ENCODE measurements at regions not wholly inside any gene's neighbourhood (a gene's known extent, or its start where the extent isn't known, plus 50 kb on each side); places are given as distances from the start of the nearest gene placed in this dataset.

DNA sequence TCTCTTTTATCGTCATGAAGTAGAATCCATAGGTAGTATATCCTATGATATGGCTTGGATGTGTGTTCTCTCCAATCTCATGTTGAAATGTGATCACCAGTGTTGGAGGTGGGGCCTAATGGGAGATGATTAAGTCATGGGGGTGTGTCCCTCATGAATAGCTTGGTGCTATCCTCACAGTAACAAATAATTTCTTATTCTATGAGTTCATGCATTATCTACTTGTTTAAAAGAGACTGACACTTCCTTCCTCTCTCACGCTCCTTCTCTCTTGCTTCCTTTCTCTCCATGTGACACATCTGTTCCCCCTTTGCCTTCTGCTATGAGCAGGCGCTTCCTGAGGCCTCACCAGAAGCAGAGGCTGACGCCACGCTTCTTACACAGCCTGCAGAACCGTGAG lies 165.6 kb downstream of the MREG start (continued):
- TF ChIP-seq, protein P1, sequence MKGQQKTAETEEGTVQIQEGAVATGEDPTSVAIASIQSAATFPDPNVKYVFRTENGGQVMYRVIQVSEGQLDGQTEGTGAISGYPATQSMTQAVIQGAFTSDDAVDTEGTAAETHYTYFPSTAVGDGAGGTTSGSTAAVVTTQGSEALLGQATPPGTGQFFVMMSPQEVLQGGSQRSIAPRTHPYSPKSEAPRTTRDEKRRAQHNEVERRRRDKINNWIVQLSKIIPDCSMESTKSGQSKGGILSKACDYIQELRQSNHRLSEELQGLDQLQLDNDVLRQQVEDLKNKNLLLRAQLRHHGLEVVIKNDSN (IDR thresholded peaks at IDR 0.05; ENCODE audit: borderline replicate concordance, extremely low read length, insufficient read depth, low read depth, low read length), result no peak
- TF ChIP-seq, protein P2, sequence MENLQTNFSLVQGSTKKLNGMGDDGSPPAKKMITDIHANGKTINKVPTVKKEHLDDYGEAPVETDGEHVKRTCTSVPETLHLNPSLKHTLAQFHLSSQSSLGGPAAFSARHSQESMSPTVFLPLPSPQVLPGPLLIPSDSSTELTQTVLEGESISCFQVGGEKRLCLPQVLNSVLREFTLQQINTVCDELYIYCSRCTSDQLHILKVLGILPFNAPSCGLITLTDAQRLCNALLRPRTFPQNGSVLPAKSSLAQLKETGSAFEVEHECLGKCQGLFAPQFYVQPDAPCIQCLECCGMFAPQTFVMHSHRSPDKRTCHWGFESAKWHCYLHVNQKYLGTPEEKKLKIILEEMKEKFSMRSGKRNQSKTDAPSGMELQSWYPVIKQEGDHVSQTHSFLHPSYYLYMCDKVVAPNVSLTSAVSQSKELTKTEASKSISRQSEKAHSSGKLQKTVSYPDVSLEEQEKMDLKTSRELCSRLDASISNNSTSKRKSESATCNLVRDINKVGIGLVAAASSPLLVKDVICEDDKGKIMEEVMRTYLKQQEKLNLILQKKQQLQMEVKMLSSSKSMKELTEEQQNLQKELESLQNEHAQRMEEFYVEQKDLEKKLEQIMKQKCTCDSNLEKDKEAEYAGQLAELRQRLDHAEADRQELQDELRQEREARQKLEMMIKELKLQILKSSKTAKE (IDR thresholded peaks at IDR 0.05; ENCODE audit: low read depth, poor library complexity, severe bottlenecking), result no peak
- TF ChIP-seq CREM (IDR thresholded peaks at IDR 0.05; ENCODE audit: low read depth), result no peak
- TF ChIP-seq MEF2B (IDR thresholded peaks at IDR 0.05; ENCODE audit: partially characterized antibody, poor library complexity, severe bottlenecking), result no peak
- no peak for TF ChIP-seq JUNB (IDR thresholded peaks at IDR 0.05)
- TF ChIP-seq POLR2AphosphoS5 (IDR thresholded peaks at IDR 0.05; ENCODE audit: low read length), result no peak

DNA sequence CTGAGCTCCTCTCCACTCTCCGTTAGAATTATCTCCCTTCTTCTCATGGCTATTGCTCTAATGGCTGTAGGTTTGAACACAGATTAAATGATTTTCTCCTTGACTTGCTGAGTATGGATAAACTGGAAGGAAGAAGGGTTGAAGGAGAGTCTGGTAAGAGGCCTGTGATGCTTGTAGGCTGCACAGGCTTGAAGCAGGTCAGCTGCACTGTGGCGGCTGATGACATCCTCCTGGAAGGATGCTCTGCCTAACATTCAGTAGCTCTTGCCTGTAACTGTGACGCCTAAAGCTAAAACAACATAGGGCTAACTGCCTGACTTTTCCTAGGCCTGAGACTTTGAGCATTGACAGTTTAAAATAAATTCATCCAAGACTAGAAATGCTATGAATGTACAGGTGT lies 166.3 kb downstream of the MREG start:
- FAIRE-seq (no peak), ATAC-seq (no peak), DNase-seq (ENCODE audit: low read depth, low spot score) (no peak)
- RAD21 ChIA-PET (ENCODE audit: unreplicated experiment), result interaction anchor here (1.3 to 3.0 kb wide), 4 partner anchors 16 to 71 kb away, joined by 6 to 20 read pairs (median 9); no protein-coding TSS in a partner anchor
- in situ Hi-C loops (cut with MboI), result no loop called here
- Histone ChIP-seq H3K9ac (ENCODE audit: control insufficient read depth, insufficient read depth, low read length) (no peak overlapping the region), H3K9me3 (replicated peaks; ENCODE audit: control insufficient read depth, insufficient read depth, low read length) (no peaks in the 10 kb centered on the region; the same call in 2 of the 3 replicates), H3K27me3 (replicated peaks in 1 of 2; ENCODE audit: control insufficient read depth in 2 of 2, insufficient read depth in 2 of 2, low read length in 1 of 2) (no peaks in the 10 kb centered on the region), H2AFZ (ENCODE audit: control insufficient read depth, low read depth, low read length) (no peak overlapping the region), H3K27ac (ENCODE audit: control insufficient read depth, insufficient read depth) (no peak overlapping the region), H3K4me1 (ENCODE audit: control insufficient read depth, insufficient read depth, low read length) (peaks cover 15% of the 10 kb centered on the region), H3K4me2 (ENCODE audit: control insufficient read depth, insufficient read depth) (0 out of 2 replicates have a peak overlapping the region, but pooled peaks have one; percentile 1), H3K79me2 (ENCODE audit: control insufficient read depth, insufficient read depth, low read length) (no peaks in the 10 kb centered on the region), H4K20me1 (ENCODE audit: control insufficient read depth, insufficient read depth) (no peaks in the 10 kb centered on the region), H3K36me3 (ENCODE audit: control insufficient read depth in 2 of 2, insufficient read depth in 2 of 2, low read length in 1 of 2) (no peaks in the 10 kb centered on the region), H3K4me3 (no peak overlapping the region)
- TF ChIP-seq CBX3 (IDR thresholded peaks at IDR 0.05; ENCODE audit: borderline replicate concordance, low read depth) (no peak), SIX5 (IDR thresholded peaks at IDR 0.05; ENCODE audit: low read depth, low read length, severe bottlenecking) (no peak), BMI1 (IDR thresholded peaks at IDR 0.05; ENCODE audit: borderline replicate concordance) (no peak), KDM1A (IDR thresholded peaks at IDR 0.05; ENCODE audit: borderline replicate concordance) (no peak)
- TF ChIP-seq, protein P3, sequence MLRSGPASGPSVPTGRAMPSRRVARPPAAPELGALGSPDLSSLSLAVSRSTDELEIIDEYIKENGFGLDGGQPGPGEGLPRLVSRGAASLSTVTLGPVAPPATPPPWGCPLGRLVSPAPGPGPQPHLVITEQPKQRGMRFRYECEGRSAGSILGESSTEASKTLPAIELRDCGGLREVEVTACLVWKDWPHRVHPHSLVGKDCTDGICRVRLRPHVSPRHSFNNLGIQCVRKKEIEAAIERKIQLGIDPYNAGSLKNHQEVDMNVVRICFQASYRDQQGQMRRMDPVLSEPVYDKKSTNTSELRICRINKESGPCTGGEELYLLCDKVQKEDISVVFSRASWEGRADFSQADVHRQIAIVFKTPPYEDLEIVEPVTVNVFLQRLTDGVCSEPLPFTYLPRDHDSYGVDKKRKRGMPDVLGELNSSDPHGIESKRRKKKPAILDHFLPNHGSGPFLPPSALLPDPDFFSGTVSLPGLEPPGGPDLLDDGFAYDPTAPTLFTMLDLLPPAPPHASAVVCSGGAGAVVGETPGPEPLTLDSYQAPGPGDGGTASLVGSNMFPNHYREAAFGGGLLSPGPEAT (IDR thresholded peaks at IDR 0.05; ENCODE audit: low read depth), result no peak
- TF ChIP-seq, protein P4, sequence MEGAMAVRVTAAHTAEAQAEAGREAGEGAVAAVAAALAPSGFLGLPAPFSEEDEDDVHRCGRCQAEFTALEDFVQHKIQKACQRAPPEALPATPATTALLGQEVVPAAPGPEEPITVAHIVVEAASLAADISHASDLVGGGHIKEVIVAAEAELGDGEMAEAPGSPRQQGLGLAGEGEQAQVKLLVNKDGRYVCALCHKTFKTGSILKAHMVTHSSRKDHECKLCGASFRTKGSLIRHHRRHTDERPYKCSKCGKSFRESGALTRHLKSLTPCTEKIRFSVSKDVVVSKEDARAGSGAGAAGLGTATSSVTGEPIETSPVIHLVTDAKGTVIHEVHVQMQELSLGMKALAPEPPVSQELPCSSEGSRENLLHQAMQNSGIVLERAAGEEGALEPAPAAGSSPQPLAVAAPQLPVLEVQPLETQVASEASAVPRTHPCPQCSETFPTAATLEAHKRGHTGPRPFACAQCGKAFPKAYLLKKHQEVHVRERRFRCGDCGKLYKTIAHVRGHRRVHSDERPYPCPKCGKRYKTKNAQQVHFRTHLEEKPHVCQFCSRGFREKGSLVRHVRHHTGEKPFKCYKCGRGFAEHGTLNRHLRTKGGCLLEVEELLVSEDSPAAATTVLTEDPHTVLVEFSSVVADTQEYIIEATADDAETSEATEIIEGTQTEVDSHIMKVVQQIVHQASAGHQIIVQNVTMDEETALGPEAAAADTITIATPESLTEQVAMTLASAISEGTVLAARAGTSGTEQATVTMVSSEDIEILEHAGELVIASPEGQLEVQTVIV (IDR thresholded peaks at IDR 0.05; ENCODE audit: borderline replicate concordance, partially characterized antibody), result no peak
- no TSS peak for BruUV-seq (replicated peaks)
- SMC1A ChIA-PET (ENCODE audit: uncharacterized antibody, unreplicated experiment), result interaction anchor here (1.0 to 3.9 kb wide), 11 partner anchors 13 to 176 kb away, joined by 3 to 23 read pairs (median 8); no protein-coding TSS in a partner anchor
- intact Hi-C loops (cut with micrococcal nuclease; ENCODE audit: unreplicated experiment), result no loop called here
- CTCF ChIA-PET, result interaction anchor here (1.2 to 2.1 kb wide), 6 partner anchors 8 to 84 kb away, joined by 3 to 11 read pairs (median 6); no protein-coding TSS in a partner anchor
- whole genome bisulfite sequencing (ENCODE audit: insufficient coverage, insufficient replicate concordance, low lambda C conversion rate, missing lambda C conversion rate), result 97% methylated on average over 3 of the region's 3 CpGs
- POLR2A ChIA-PET, result interaction anchor here (0.6 kb wide), 1 partner anchor 501 kb away, joined by 11 read pairs; no protein-coding TSS in a partner anchor
